ENCODE measurements at regions not wholly inside any gene's neighbourhood (a gene's known extent, or its start where the extent isn't known, plus 50 kb on each side); places are given as distances from the start of the nearest gene placed in this dataset.

DNA sequence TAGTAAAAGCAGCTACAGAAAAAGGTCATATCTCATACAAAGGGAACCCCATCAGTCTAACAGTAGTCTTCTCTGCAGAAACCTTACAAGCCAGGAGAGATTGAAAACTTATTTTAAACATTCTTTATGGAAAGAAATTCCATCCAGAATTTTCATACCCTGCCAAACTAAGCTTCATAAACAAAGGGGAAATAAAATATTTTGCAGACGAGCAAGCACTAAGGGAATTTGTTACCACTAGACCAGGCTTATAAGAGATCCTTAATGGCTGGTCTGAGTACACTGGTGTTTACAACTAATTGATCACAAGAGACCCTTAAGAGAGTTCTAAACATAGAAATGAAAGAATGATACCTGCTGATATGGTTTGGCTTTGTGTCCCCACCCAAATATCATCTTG, 128.6 kb upstream of the TNFSF11 start:
- no peak for TF ChIP-seq POLR2A (IDR thresholded peaks at IDR 0.05; ENCODE audit: low read length)
- TF ChIP-seq GATA1 (IDR thresholded peaks at IDR 0.05; ENCODE audit: low read depth, low read length): no peak
